HCEC 1CT (cell line): ENCODE measurements at regions not wholly inside any gene's neighbourhood (a gene's known extent, or its start where the extent isn't known, plus 50 kb on each side); places are given as distances from the start of the nearest gene placed in this dataset.

ENCODE experiments used
- DNase-seq: peaks from one replicate; pipeline ENCODE4 v3.0.0-alpha.2; 2017

- no peak for DNase-seq
These were observed 190.1 kb upstream of the TNP1 start for GRCh38 chr2:217049956-217050355.

GRCh38 chr2:217049422-217049821 is 189.6 kb upstream of the TNP1 start:
- DNase-seq: no peak

GRCh38 chr2:217048730-217049129 is 188.9 kb upstream of the TNP1 start:
- DNase-seq: no peak

GRCh38 chr2:217047631-217048030 is 187.8 kb upstream of the TNP1 start:
- no peak for DNase-seq

GRCh38 chr2:217047209-217047608 is 187.3 kb upstream of the TNP1 start:
- DNase-seq: no peak

- DNase-seq: no peak
These were observed 186.0 kb upstream of the TNP1 start for GRCh38 chr2:217045700-217046475.

- no peak for DNase-seq
These were observed 180.2 kb upstream of the TNP1 start for GRCh38 chr2:217040099-217040498.

GRCh38 chr2:217038001-217038400 is 178.1 kb upstream of the TNP1 start:
- no peak for DNase-seq

GRCh38 chr2:217037353-217037752 is 177.5 kb upstream of the TNP1 start:
- no peak for DNase-seq

GRCh38 chr2:217035967-217036366 is 176.1 kb upstream of the TNP1 start:
- no peak for DNase-seq

- DNase-seq: no peak
These were observed 173.3 kb upstream of the TNP1 start for GRCh38 chr2:217033186-217033585.

- no peak for DNase-seq
These were observed 171.6 kb upstream of the TNP1 start for GRCh38 chr2:217031445-217031844.

- no peak for DNase-seq
These were observed 170.2 kb upstream of the TNP1 start for GRCh38 chr2:217030081-217030480.

GRCh38 chr2:217028128-217028527 is 168.3 kb upstream of the TNP1 start:
- DNase-seq: no peak

- DNase-seq: no peak
These were observed 167.6 kb upstream of the TNP1 start for GRCh38 chr2:217027414-217027813.

- no peak for DNase-seq
These were observed 166.7 kb upstream of the TNP1 start for GRCh38 chr2:217026569-217026968.

- no peak for DNase-seq
These were observed 166.3 kb upstream of the TNP1 start for GRCh38 chr2:217026161-217026560.

- DNase-seq: no peak
These were observed 163.7 kb upstream of the TNP1 start for GRCh38 chr2:217023611-217024010.

GRCh38 chr2:217017456-217018252 is 157.8 kb upstream of the TNP1 start:
- no peak for DNase-seq

- DNase-seq: no peak
These were observed 157.0 kb upstream of the TNP1 start for GRCh38 chr2:217016796-217017419.

GRCh38 chr2:217014328-217015105 is 154.7 kb upstream of the TNP1 start:
- no peak for DNase-seq

- DNase-seq: no peak
These were observed 154.1 kb upstream of the TNP1 start for GRCh38 chr2:217013926-217014325.

- DNase-seq: no peak
These were observed 151.7 kb upstream of the TNP1 start for GRCh38 chr2:217011576-217011975.
